H1 (cell line): ENCODE measurements at regions not wholly inside any gene's neighbourhood (a gene's known extent, or its start where the extent isn't known, plus 50 kb on each side); places are given as distances from the start of the nearest gene placed in this dataset.

Experiments used
- CTCF ChIA-PET: fragments of 300-600 bp; sonication (Branson Sonifier 250); formaldehyde crosslinking; loops from one replicate; lab custom pipeline; 2021; ENCODE audit not compliant: partially characterized antibody; lab: Charles Lee
- POLR2A ChIA-PET: fragments of 300-600 bp; sonication (Branson Sonifier 250); formaldehyde crosslinking; loops from one replicate; lab custom pipeline; 2021; ENCODE audit warnings: inconsistent platforms; ENCODE audit not compliant: partially characterized antibody; lab: Charles Lee
- DNase-seq, 2 experiments: peaks; one replicate each; pipeline versions ENCODE4 v3.0.0 to v3.0.0-alpha.2; 2010 to 2022; ENCODE audit warnings: low spot score in 2 of 2, low read depth in 1 of 2, mixed read lengths in 1 of 2
- FAIRE-seq: peaks from 2 replicates; lab custom pipeline; 2011; peaks lifted over from hg19 to GRCh38; lab: Jason Lieb, UNC
- H2AFZ ChIP-seq: 2 replicates; pipeline ENCODE4 v1.8.1; 2012; ENCODE audit warnings: low read length, inconsistent platforms
- H2AK5ac ChIP-seq: 2 replicates; pipeline ENCODE4 v1.6.1; 2013; ENCODE audit warnings: low read depth, low read length
- H2BK120ac ChIP-seq: replicated peaks from 2 replicates; pipeline ENCODE3; 2013; ENCODE audit warnings: low read depth, low read length, inconsistent platforms
- H2BK12ac ChIP-seq: 2 replicates; pipeline ENCODE4 v1.6.1; 2013; ENCODE audit warnings: low read depth, low read length
- H2BK15ac ChIP-seq: 2 replicates; pipeline ENCODE4 v1.6.1; 2013; ENCODE audit warnings: low read length
- H2BK20ac ChIP-seq: 2 replicates; pipeline ENCODE4 v1.6.1; 2013; ENCODE audit warnings: low read length
- H2BK5ac ChIP-seq: 2 replicates; pipeline ENCODE4 v1.6.1; 2013; ENCODE audit warnings: low read depth, low read length
- H3K14ac ChIP-seq: 2 replicates; pipeline ENCODE4 v1.6.1; 2013; ENCODE audit warnings: inconsistent platforms; ENCODE audit not compliant: insufficient read length
- H3K18ac ChIP-seq: 2 replicates; pipeline ENCODE4 v1.6.1; 2013; ENCODE audit warnings: low read length; ENCODE audit errors: extremely low read depth
- H3K23ac ChIP-seq: 2 replicates; pipeline ENCODE4 v1.6.1; 2013; ENCODE audit warnings: inconsistent platforms; ENCODE audit not compliant: insufficient read length
- H3K23me2 ChIP-seq: 2 replicates; pipeline ENCODE4 v1.6.1; 2013; ENCODE audit warnings: low read depth, low read length
- H3K27ac ChIP-seq: 2 replicates; pipeline ENCODE4 v1.6.1; 2011; ENCODE audit warnings: low read depth, low read length, inconsistent platforms
- H3K27me3 ChIP-seq, 4 experiments: replicated peaks in 1 of 4; 1 replicate in 1 of 4; 2 replicates in 3 of 4; pipeline versions ENCODE4 v1.6.1 to v1.8.1; 2011 to 2013; ENCODE audit warnings: low read length in 3 of 4, mild to moderate bottlenecking in 3 of 4, inconsistent platforms in 2 of 4, mixed read lengths in 2 of 4, moderate library complexity in 1 of 4; ENCODE audit not compliant: control insufficient read depth in 3 of 4, insufficient read depth in 3 of 4; ENCODE audit errors: extremely low read depth in 1 of 4
- H3K36me3 ChIP-seq, 4 experiments: 2 replicates each; pipeline versions ENCODE4 v1.6.1 to v1.8.1; 2011 to 2013; ENCODE audit warnings: mild to moderate bottlenecking in 4 of 4, low read length in 3 of 4, moderate library complexity in 2 of 4, control low read depth in 1 of 4, inconsistent platforms in 1 of 4; ENCODE audit not compliant: insufficient read depth in 4 of 4, control insufficient read depth in 2 of 4
- H3K4ac ChIP-seq: replicated peaks from 2 replicates; pipeline ENCODE3; 2013; ENCODE audit warnings: low read length, low read depth, mixed read lengths, inconsistent platforms; ENCODE audit not compliant: insufficient read length
- H3K4me1 ChIP-seq, 4 experiments: replicated peaks in 1 of 4; 1 replicate in 1 of 4; 2 replicates in 3 of 4; pipeline versions ENCODE4 v1.6.1 to v1.8.1; 2011 to 2013; ENCODE audit warnings: low read length in 3 of 4, inconsistent platforms in 2 of 4, mixed read lengths in 1 of 4; ENCODE audit not compliant: insufficient read depth in 4 of 4, control insufficient read depth in 3 of 4
- H3K4me2 ChIP-seq, 2 experiments: 2 replicates each; pipeline versions ENCODE4 v1.6.1 to v1.8.1; 2011 to 2013; ENCODE audit warnings: low read depth in 2 of 2, low read length in 2 of 2, control low read depth in 1 of 2, inconsistent platforms in 1 of 2, mild to moderate bottlenecking in 1 of 2; ENCODE audit not compliant: insufficient read depth in 1 of 2
- H3K4me3 ChIP-seq, 4 experiments: fragments of 200-600, 300-600 bp in 1 of 4; sonication (generic), shearing (Covaris generic), sonication (Bioruptor Twin) in 1 of 4; 2 replicates each; pipeline versions ENCODE4 v1.5.1 to v1.8.1; 2011 to 2016; ENCODE audit warnings: low read length in 4 of 4, low read depth in 3 of 4, control low read depth in 2 of 4, inconsistent platforms in 2 of 4, mild to moderate bottlenecking in 2 of 4, mixed read lengths in 1 of 4, moderate library complexity in 1 of 4; ENCODE audit not compliant: insufficient read depth in 2 of 4; ENCODE audit errors: extremely low read depth in 1 of 4
- H3K56ac ChIP-seq: replicated peaks from 2 replicates; pipeline ENCODE3; 2013; ENCODE audit warnings: low read depth, mild to moderate bottlenecking, mixed read lengths, low read length, inconsistent platforms; ENCODE audit not compliant: insufficient read length
- H3K79me1 ChIP-seq: 2 replicates; pipeline ENCODE4 v1.6.1; 2013; ENCODE audit warnings: low read depth, low read length, control low read depth
- H3K79me2 ChIP-seq, 2 experiments: 2 replicates each; pipeline versions ENCODE4 v1.6.1 to v1.8.1; 2012 to 2013; ENCODE audit warnings: low read length in 2 of 2, mild to moderate bottlenecking in 2 of 2, inconsistent platforms in 1 of 2; ENCODE audit not compliant: insufficient read depth in 2 of 2, control insufficient read depth in 1 of 2
- H3K9ac ChIP-seq, 4 experiments: replicated peaks in 1 of 4; 1 replicate in 1 of 4; 2 replicates in 3 of 4; pipeline versions ENCODE4 v1.6.1 to v1.8.1; 2011 to 2013; ENCODE audit warnings: low read depth in 3 of 4, low read length in 3 of 4, control low read depth in 2 of 4, mild to moderate bottlenecking in 2 of 4, moderate library complexity in 2 of 4, inconsistent platforms in 1 of 4; ENCODE audit errors: extremely low read depth in 1 of 4
- H3K9me3 ChIP-seq, 2 experiments: 2 replicates each; pipeline versions ENCODE4 v1.6.1 to v1.8.1; 2012 to 2013; ENCODE audit warnings: mild to moderate bottlenecking in 2 of 2, moderate library complexity in 2 of 2, control low read depth in 1 of 2, inconsistent platforms in 1 of 2, low read depth in 1 of 2, low read length in 1 of 2, mixed read lengths in 1 of 2; ENCODE audit not compliant: insufficient read depth in 2 of 2
- H4K20me1 ChIP-seq, 2 experiments: replicated peaks in 1 of 2; 2 replicates each; pipeline versions ENCODE3 to v1.8.1; 2011 to 2013; ENCODE audit warnings: inconsistent platforms in 2 of 2, low read length in 2 of 2, mild to moderate bottlenecking in 1 of 2; ENCODE audit not compliant: insufficient read depth in 2 of 2, control insufficient read depth in 1 of 2
- H4K5ac ChIP-seq: 2 replicates; pipeline ENCODE4 v1.6.1; 2013; ENCODE audit warnings: low read length, low read depth, mixed read lengths, inconsistent platforms; ENCODE audit not compliant: insufficient read length
- H4K8ac ChIP-seq: 2 replicates; pipeline ENCODE4 v1.8.0; 2013; ENCODE audit warnings: mild to moderate bottlenecking, moderate library complexity, low read length, inconsistent platforms; ENCODE audit not compliant: insufficient read depth; ENCODE audit errors: extremely low read depth
- H4K91ac ChIP-seq: replicated peaks from 2 replicates; pipeline ENCODE3; 2013; ENCODE audit warnings: low read length, mixed read lengths, inconsistent platforms; ENCODE audit not compliant: insufficient read length
- BRCA1 ChIP-seq: IDR thresholded peaks from 2 replicates; pipeline ENCODE4 v1.6.1; 2012; ENCODE audit warnings: low read depth, low read length, improper control_type of control experiment
- CHD1 ChIP-seq: IDR thresholded peaks from 2 replicates; pipeline ENCODE4 v1.6.1; 2012; ENCODE audit warnings: low read depth, low read length, improper control_type of control experiment
- E2F6 ChIP-seq: IDR thresholded peaks from 2 replicates; pipeline ENCODE4 v1.6.1; 2012; ENCODE audit warnings: inconsistent platforms
- KDM5A ChIP-seq: fragments of 200-600 bp; IDR thresholded peaks from 2 replicates; pipeline ENCODE4 v1.7.1; 2012; ENCODE audit warnings: mild to moderate bottlenecking, low read length, inconsistent platforms, mixed read lengths
- SAP30 ChIP-seq: fragments of 300-600 bp; sonication (generic); IDR thresholded peaks from 2 replicates; pipeline ENCODE4 v1.7.1; 2012; ENCODE audit warnings: low read length, moderate library complexity, mild to moderate bottlenecking, inconsistent platforms; ENCODE audit not compliant: insufficient read depth, insufficient replicate concordance
- SRF ChIP-seq: IDR thresholded peaks from 2 replicates; pipeline ENCODE4 v1.6.1; 2011; ENCODE audit warnings: mild to moderate bottlenecking, low read depth, low read length, moderate library complexity
- WGBS, 2 experiments: shearing (Covaris generic) in 1 of 2; methylation state at CpG; one replicate each; pipeline versions ENCODE4 v1.1.6 to v1.1.7; 2013 to 2015; ENCODE audit warnings: low lambda C conversion rate in 2 of 2, mixed read lengths in 2 of 2, inconsistent platforms in 1 of 2, low coverage in 1 of 2, missing lambda C conversion rate in 1 of 2; ENCODE audit not compliant: insufficient replicate concordance in 2 of 2, insufficient coverage in 1 of 2, insufficient read length in 1 of 2; ENCODE audit errors: extremely low coverage in 1 of 2, missing lambda C conversion rate in 1 of 2; 5-methylcytosine and 5-hydroxymethylcytosine counted together

GRCh38 chr6:21478411-21478810 is 115.1 kb upstream of the SOX4 start:
- WGBS, 2 experiments, result 85% methylated on average over 2 of the region's 2 CpGs; no CpG with 5 or more reads in 1 of the 2 experiments
- Histone ChIP-seq H3K56ac (no peak overlapping the region), H3K27me3 (peaks cover 0 to 7% (median 5%) of the 10 kb centered on the region in 4 experiments; a peak in 4 of 7 replicates), H3K79me1 (no peaks in the 10 kb centered on the region), H3K4me1 (peaks cover 0 to 9% (median 4%) of the 10 kb centered on the region in 4 experiments; a peak in 4 of 7 replicates), H3K23ac (no peak overlapping the region), H3K36me3 (no peaks in the 10 kb centered on the region), H2BK15ac (no peak overlapping the region), H2BK20ac (no peak overlapping the region), H3K4me2 (no peak overlapping the region), H4K5ac (no peak overlapping the region), H3K4ac (no peak overlapping the region), H2BK5ac (no peak overlapping the region), H3K4me3 (no peak overlapping the region), H3K18ac (no peak overlapping the region), H4K20me1 (no peaks in the 10 kb centered on the region), H4K91ac (no peak overlapping the region), H3K14ac (no peak overlapping the region), H2BK12ac (no peak overlapping the region), H3K9me3 (no peaks in the 10 kb centered on the region), H2BK120ac (no peak overlapping the region), H3K9ac (no peak overlapping the region), H3K23me2 (no peaks in the 10 kb centered on the region), H2AK5ac (no peak overlapping the region), H2AFZ (no peak overlapping the region), H3K79me2 (no peaks in the 10 kb centered on the region), H4K8ac (no peak overlapping the region), H3K27ac (no peak overlapping the region)
- FAIRE-seq, result no peak
- CTCF ChIA-PET, result no interaction called here
- POLR2A ChIA-PET, result no interaction called here
- TF ChIP-seq E2F6 (no peak), KDM5A (no peak), BRCA1 (no peak), SRF (no peak), SAP30 (no peak), CHD1 (no peak)
- no peak for DNase-seq
